GM18507 (cell line): ENCODE measurements at regions not wholly inside any gene's neighbourhood (a gene's known extent, or its start where the extent isn't known, plus 50 kb on each side); places are given as distances from the start of the nearest gene placed in this dataset.
"Not testable (repeated sequence)": the region's sequence is repeated elsewhere in the genome, so short reads cannot be mapped to it uniquely, and the experiment has no call there.

Experiments
- DNase-seq: peaks from one replicate; pipeline ENCODE4 v3.0.0; 2011; ENCODE audit warnings: low read depth; ENCODE audit not compliant: insufficient read length; ENCODE audit errors: extremely low spot score
- FAIRE-seq: peaks from 2 replicates; lab custom pipeline; 2011; peaks lifted over from hg19 to GRCh38; lab: Jason Lieb, UNC

DNA sequence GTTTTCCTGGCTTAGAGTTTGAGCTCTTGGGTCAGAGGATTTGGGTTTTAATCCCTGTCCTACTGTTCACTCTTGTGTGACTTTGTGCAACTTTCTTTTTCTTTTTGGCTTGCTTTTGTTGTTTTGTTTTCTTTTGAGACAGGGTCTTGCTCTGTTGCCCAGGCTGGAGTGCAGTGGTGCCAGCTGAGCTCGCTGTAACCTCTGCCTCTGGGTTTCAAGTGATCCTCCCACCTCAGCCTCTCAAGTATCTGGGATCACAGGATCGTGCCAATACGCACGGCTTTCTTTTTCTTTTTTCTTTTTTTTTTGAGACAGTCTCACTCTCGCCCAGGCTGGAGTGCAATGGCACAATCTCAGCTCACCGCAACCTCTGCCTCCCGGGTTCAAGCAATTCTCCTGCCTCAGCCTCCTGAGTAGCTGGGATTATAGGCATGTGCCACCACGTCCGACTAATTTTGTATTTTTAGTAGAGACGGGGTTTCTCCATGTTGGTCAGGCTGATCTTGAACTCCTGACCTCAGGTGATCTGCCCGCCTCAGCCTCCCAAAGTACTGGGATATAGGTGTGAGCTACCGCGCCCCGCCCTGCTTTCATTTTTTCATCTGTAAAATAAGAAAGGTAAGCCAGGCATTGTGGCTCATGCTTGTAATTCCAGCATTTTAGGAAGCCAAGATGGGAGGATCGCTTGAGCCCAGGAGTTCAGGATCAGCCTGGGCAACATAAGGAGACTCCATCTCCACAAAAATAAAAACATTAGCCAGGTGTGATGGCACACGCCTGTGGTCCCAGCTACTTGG lies 76.1 kb upstream of the ZNF217 start:
- not testable (repeated sequence) for DNase-seq, FAIRE-seq

DNA sequence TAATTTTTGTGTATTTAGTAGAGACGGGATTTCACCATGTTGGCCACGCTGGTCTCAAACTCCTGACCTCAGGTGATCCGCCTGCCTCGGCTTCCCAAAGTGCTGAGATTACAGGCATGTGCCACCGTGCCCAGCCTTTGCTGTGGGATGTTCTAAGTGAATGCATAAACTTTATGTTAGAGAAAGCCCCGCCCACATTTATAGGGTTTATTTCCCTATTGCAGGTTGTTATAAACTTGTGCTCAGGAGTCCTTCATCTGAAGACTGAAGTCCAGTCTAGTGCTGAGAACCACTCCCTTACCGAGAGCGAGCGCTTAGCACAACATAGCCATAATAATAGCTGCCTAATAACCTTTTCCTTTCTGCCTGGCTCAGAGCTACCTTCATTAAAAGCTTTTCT lies 75.4 kb upstream of the ZNF217 start:
- FAIRE-seq (no peak), DNase-seq (no peak)

DNA sequence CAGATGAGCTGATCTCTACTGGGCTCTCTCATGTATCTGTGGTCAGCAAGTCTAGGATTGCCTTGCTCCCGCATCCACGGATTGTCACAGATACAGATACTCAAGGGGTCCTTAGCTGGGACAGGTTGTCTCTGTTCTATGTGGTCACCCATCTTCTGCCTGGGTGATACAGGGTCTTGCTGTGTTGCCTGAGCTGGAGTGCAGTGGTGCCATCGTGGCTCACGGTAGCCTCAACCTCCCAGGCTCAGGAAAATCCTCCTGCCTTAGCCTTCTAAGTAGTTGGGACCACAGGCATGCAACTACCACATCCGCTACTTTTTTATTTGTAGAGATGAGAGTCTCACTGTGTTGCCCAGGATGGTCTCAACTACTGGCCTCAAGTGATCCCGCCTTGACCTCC lies 72.5 kb upstream of the ZNF217 start:
- FAIRE-seq (no peak), DNase-seq (no peak)

DNA sequence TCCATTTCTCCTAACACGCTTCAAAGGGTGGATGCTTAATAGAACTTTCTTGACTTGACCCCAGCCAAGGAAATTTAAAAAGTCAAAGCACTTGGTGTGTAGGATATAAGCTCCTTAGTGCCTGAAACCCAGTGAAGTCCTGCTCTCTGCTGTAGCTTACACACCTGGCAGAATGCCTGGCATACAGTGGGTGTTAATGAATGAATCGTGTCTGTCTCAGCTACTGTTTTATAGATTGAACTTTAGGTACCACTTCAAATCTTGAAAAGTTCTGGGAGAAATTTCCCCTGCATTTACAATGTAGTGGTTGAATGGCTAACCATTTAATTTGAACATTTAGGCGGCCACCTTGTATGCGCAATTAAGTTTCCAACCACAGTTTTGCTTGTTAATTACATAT lies 70.5 kb upstream of the ZNF217 start:
- no peak for DNase-seq
- no peak for FAIRE-seq

DNA sequence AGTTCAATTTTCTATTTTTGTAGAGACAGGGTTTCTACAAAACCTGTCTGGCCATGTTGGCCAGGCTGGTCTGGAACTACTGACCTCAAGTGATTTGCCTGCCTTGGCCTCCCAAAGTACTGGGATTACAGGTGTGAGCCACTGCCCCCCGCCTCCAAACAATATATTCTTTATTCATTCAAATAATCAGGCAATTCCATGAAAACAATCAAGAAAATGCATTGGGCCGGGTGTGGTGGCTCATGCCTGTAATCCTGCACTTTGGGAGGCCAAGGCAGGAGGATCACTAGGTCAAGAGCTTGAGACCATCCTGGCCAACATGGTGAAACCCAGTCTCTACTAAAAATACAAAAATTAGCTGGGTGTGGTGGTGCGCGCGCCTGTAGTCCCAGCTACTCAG lies 69.9 kb upstream of the ZNF217 start:
- FAIRE-seq: not testable (repeated sequence)

DNA sequence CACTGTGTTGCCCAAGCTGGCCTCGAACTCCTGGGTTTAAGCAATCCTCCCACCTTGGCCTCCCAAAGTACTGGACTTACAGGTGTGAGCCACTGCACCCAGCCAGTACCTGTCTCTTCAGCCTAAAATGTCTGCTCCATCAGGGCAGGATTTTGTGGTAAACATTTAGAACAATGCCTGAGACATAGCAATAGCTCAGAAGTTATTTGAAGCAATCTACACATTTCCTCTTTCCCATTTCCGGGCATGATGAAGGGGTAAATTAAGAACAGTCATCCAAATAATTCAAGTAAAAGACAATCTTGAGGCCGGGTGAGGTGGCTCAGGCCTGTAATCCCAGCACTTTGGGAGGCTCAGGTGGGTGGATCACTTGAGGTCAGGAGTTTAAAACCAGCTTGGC lies 69.0 kb upstream of the ZNF217 start:
- FAIRE-seq (no peak), DNase-seq (no peak)

More for the DNA sequence above, 69.9 kb upstream of the ZNF217 start:
- DNase-seq: not testable (repeated sequence)

DNA sequence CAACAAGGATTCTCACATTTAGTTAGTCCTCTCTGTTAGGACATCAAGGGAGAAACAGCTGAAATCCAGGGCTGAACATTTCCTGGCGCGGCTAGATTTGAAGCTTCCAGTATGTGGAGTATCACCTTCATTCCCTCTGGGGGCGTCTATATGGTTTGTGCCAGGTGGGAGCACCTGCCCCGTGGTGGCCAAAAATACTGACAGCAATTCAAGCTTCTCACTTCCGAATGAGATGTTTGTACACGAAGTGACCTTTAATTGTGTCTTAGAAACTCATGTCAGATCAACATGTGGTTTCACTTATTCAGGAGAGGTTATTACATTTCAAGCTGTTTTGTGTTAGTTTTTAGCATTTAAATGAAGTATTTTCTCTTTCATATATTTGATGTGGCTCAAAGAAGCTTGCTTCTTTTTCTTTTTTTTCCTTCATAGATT lies 67.3 kb upstream of the ZNF217 start:
- DNase-seq (no peak), FAIRE-seq (peak; percentile 60)

DNA sequence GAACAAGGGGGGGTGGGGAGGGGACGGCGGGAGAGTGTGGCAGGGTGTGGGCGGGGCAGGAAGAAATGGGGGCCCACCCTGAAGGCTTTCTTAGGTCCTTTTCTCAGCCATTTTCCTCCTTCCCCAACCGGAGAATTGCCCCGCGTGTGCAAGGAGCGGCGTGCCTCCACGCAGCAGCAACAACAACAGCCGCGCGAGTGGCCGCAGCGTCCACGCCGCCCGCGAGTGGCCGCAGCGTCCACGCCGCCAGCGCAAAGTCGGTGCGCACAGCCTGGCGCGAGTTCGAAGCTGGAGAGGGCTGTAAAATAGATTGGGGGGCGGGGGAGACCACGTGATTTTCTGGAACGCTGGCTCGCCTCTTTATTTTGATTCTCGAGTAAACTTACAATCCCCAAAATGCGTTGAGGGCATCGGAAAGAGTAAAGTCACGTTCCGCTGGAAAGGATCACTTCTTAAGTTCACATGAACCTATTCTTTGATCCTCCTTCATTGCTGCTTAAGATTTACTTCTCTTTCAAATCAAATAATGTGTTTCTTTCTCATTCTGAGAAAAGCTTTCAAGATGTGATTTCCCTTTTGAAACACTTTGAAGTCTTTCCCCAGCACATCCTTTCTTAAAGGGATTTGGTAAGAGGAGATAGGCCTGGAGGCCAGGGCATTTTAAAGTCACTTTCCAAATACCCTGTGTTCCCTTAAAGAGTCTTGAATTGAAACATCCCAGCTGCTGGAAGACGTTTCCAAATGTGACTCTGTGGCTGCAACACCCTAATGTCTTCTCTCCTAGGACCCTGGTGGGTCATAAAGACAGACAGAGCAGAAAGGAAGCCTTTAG lies 66.7 kb upstream of the ZNF217 start:
- FAIRE-seq: peak; percentile 65
- no peak for DNase-seq

DNA sequence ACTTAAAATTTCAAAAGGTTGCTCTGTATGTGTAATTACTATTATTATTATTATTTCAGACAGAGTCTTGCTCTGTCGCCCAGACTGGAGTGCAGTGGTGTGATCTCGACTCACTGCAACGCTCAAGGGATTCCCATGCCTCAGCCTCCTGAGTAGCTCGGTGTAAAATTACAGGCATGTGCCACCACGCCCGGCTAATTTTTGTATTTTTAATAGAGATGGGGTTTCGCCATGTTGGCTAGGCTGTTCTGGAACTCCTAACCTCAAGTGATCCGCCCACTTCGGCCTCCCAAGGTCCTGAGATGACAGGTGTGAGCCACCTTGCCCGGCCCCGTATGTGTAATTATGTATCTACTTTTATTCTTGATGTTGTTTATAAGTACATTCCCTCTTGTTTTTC lies 65.3 kb upstream of the ZNF217 start:
- DNase-seq (no peak), FAIRE-seq (no peak)

DNA sequence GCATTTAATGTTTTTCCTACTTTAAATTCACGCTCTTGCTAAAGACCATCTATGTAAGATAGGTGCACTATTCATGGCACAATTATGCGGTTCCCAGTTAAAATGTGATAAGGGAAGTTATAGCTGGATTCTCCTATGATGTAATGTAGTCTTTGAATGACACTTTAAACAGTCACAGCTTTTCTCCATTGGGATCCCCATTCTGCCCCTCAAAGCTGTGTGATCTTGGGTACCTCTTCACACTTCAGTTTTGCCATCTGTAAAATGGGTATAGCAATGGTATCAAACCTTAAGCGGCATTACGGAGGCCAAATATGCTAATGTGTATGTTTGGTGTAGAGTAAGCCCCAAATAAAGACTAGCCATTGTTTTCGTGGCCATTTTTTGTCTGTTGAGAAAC lies 64.7 kb upstream of the ZNF217 start:
- DNase-seq: no peak
- FAIRE-seq: no peak

DNA sequence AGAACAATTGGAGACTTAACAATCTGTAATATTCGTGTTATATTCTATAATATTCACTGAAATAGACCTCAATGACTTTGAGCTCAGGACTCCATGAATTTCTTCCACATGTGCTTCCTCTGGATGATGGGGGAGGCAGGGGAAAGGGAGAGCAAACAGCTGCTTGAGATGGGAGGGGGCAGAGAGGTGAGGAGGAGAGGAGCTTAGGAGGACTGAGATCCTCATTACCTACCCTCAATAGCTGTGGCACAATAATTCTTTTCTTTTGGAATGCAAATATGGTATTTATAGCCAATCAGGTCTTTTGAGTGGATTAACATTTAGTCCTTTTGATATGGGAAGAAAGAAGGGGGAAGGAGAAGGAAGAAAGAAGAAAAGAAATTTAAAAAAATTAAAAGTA lies 64.1 kb upstream of the ZNF217 start:
- no peak for FAIRE-seq
- no peak for DNase-seq

DNA sequence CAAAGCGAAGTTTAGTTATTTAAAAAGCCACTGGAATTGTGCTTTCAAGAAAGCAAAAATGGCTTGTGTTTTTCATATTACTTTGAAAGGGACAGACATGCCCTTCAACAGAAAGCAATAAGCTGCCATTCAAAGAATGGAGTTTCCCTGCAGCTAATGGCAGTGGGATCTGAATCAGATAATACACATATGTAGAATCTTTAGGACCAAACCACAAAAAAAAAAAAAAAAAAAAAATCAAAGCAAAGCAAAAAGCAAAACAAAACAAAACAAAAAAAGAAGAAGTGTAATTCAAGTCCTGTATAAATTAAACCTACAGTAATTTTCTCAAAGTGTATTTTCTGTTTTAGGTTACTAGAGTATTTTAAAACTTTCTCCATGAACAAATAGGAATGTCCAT lies 63.6 kb upstream of the ZNF217 start:
- no peak for FAIRE-seq
- DNase-seq: no peak

DNA sequence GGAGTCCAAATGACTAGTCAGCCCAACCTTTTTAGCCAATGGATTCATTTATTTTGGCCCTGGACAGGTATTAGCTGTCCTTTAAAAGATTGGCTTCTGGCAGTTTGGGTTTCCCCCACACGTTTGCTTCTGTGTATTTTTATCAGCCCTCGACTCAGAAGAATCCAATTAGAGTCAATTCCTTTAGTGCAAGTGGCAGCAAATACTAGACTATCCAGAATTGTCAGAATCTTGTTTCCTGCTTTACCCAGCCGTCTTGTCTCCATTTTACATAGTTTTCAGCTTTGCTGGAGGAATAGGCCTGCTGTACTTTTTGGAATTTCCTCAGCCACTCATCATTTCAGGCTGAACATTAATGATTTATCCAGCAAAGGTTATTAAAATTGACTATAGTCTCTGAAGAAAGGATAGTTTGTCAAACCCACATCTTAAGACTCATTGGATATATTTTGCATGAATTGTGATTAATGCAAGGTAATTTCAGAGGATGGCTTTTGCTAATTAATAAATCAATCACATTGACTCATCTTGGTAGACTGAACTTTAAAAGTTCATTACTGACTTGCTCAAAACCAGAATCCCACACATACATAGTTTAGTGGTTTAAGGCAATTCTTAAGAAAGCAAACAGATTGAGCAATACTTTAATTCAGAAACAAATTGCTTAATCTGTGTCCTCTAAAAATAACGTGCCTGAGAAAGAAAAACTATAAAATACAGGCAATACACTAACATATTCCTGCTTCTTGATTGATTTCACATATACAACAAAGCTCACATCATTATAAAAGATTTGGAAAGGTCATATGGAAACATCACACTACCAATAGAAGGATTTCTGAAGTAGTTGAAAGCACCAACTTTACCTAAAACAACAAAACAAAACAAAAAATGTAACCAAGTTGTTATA lies 62.9 kb upstream of the ZNF217 start:
- DNase-seq (no peak), FAIRE-seq (peak; percentile 65)

DNA sequence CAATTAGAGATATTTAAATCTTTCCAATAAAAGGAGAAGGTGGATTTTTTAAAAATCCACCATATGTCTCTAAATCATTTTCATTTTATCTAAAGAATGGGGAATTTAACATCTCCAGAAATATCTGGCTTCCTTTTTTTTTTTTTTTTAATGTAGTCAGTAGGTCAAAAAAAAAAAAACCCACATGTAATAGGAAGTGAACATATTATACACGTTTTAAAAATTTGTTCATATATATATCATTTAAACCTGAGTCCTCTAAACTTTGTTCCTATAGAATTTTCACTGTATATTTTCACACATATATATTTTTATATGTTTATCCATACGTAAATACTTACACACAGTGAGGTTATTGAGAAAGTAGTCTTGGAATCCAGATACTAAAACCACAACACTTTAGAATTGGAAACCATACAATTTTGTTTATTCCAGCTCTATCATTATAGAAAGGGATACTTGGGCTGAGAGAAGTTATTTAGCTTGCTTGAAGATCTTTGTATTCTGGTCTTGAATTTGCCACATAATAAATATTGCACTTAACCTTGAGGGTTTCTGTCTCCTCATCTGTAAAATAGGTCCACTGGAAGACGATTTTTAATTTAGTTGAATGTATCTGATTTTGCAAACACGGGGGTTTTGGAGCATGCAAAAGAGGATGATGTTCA lies 62.1 kb upstream of the ZNF217 start:
- DNase-seq (no peak), FAIRE-seq (no peak)

DNA sequence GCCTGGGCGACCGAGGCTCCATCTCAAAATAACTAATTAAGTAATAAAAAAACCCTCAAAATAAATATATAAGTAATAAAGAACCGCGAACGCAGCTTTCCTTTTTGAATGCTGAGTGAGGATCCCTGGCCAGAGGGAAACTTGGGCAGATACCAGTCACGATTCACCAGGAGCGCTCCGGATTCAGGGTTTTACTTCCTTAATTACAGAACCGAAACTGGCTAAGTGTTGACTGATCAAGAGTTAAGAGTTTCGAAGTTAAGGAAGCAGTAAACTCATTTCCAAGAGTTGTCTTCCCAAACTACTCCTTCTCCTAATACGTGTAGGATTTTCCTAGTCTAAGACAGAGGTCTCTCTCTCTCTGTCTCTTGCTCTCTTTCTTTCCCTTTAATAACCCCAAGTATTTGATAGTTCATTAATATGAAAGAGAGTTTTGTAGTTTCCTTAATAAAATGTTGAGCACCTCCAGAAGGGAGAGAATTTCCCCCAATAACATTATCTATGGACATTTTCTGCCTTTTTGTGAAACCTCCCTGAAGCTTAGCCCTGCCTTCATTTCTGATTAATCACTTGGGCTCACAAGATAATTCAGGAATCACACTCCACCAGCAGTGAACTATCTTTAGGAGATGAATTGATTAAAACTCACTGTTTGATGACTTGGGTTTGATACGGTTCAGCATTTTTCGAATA lies 61.4 kb upstream of the ZNF217 start:
- DNase-seq (no peak), FAIRE-seq (peak; percentile 60)

DNA sequence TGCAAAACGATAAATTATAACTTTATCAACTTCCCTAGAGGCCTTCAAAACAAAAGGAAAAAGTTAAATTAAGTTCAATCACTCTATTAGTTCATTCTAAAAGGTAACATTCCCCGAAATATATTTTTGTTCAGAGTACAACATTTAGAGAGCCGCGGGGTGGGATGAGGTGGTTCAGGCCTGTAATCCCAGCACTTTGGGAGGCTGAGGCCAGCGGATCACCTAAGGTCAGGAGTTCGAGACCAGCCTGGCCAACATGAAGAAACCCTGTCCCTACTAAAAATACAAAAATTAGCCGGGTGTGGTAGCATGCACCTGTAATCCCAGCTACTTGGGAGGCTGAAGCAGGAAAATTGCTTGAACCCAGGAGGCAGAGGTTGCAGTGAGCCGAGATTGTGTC lies 60.9 kb upstream of the ZNF217 start:
- not testable (repeated sequence) for DNase-seq, FAIRE-seq

DNA sequence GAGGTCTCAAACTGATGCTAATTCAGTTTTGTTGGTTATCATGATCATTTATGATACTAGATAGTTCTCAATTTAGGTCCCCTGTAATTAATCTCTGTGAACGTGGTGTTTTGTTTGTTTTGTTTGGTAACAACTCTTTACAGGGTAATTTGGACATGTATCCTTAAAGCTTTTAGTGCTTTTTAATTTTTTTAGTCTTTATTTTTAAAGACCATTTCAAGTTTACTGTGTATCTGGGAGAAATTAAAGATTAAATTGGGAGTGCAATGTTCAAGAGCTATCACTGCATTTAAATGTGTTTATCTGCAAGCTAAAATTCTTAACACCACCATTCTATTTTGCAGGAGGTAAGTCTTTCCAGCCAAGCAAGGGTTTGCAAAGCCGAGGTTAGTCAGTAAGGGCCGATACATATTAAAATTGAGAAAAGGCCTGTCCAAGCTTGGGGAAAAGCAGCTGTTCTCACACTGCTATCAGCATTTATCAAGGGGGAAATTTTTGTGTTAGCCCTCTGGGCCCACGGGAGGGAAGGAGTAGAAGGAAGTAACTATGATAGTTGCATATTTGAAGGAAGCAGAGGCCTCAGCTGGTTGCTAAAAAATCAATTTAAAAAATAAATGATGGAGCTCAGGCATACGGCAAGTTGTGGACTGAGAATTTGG lies 59.3 kb upstream of the ZNF217 start:
- DNase-seq: no peak
- peak; percentile 59 for FAIRE-seq
